WTC11 (cell line): ENCODE measurements at regions not wholly inside any gene's neighbourhood (a gene's known extent, or its start where the extent isn't known, plus 50 kb on each side); places are given as distances from the start of the nearest gene placed in this dataset.

Experiments
- ATAC-seq: fragments of 200-7000 bp; cut with Tn5 transposase; 2 replicates; pipeline ENCODE4 v1.10.0; 2021; ENCODE audit warnings: mild to moderate bottlenecking, moderate library complexity
- CTCF ChIA-PET: fragments of 300-600 bp; sonication (Branson Sonifier 250); formaldehyde crosslinking; loops from one replicate; lab custom pipeline; 2021; ENCODE audit warnings: antibody characterized with exemption; lab: Charles Lee
- POLR2A ChIA-PET: fragments of 350-600 bp; sonication (Branson Sonifier 250); formaldehyde crosslinking; loops from one replicate; lab custom pipeline; 2021; ENCODE audit warnings: antibody characterized with exemption; lab: Charles Lee
- DNase-seq: peaks from one replicate; pipeline ENCODE4 v3.0.0; 2021; ENCODE audit warnings: low spot score
- H3K27ac Mint-ChIP-seq: 2 replicates; pipeline ENCODE4 v1.8.0; 2021; ENCODE audit warnings: mixed read lengths
- H3K27me3 Mint-ChIP-seq: 2 replicates; pipeline ENCODE4 v1.8.0; 2021; ENCODE audit warnings: low read depth, mild to moderate bottlenecking, moderate library complexity, mixed read lengths
- H3K36me3 Mint-ChIP-seq: 2 replicates; pipeline ENCODE4 v1.8.0; 2021; ENCODE audit warnings: mixed read lengths
- H3K4me1 Mint-ChIP-seq: 2 replicates; pipeline ENCODE4 v1.8.0; 2022; ENCODE audit warnings: mixed read lengths
- H3K4me3 Mint-ChIP-seq: 2 replicates; pipeline ENCODE4 v1.8.0; 2021; ENCODE audit warnings: mild to moderate bottlenecking, moderate library complexity, mixed read lengths
- H3K9me3 Mint-ChIP-seq: 2 replicates; pipeline ENCODE4 v1.8.0; 2021; ENCODE audit warnings: mixed read lengths
- E2F1 ChIP-seq: sonication (generic); formaldehyde crosslinking; IDR thresholded peaks from 2 replicates; pipeline ENCODE4 v1.8.0; 2022; ENCODE audit warnings: mild to moderate bottlenecking, missing genetic modification reagents
- E2F4 ChIP-seq: sonication (generic); formaldehyde crosslinking; IDR thresholded peaks from 2 replicates; pipeline ENCODE4 v1.8.1; 2022; ENCODE audit warnings: low read depth, mild to moderate bottlenecking, moderate library complexity, missing genetic modification reagents, borderline replicate concordance
- E2F5 ChIP-seq: sonication (generic); formaldehyde crosslinking; IDR thresholded peaks from 2 replicates; pipeline ENCODE4 v1.8.1; 2022; ENCODE audit warnings: mild to moderate bottlenecking, moderate library complexity, missing genetic modification reagents
- ELF4 ChIP-seq: sonication (generic); formaldehyde crosslinking; IDR thresholded peaks from 2 replicates; pipeline ENCODE4 v1.8.1; 2022; ENCODE audit warnings: low read depth, mild to moderate bottlenecking, moderate library complexity, missing genetic modification reagents
- ESRRA ChIP-seq: sonication (generic); formaldehyde crosslinking; IDR thresholded peaks from 2 replicates; pipeline ENCODE4 v1.8.1; 2022; ENCODE audit warnings: mild to moderate bottlenecking, missing genetic modification reagents, borderline replicate concordance
- FOXJ3 ChIP-seq: sonication (generic); formaldehyde crosslinking; IDR thresholded peaks from 2 replicates; pipeline ENCODE4 v1.9.0; 2021; ENCODE audit warnings: missing genetic modification reagents, mild to moderate bottlenecking, borderline replicate concordance
- FOXP1 ChIP-seq: sonication (generic); formaldehyde crosslinking; IDR thresholded peaks from 2 replicates; pipeline ENCODE4 v1.8.0; 2022; ENCODE audit warnings: missing genetic modification reagents, mild to moderate bottlenecking, moderate library complexity, borderline replicate concordance
- NFATC4 ChIP-seq: fragments of 250-450 bp; sonication (Bioruptor Pico); IDR thresholded peaks from 2 replicates; pipeline ENCODE4 v1.9.0; 2021; ENCODE audit warnings: mild to moderate bottlenecking
- RORB ChIP-seq: fragments of 250-450 bp; sonication (Bioruptor Pico); IDR thresholded peaks from 2 replicates; pipeline ENCODE4 v1.9.0; 2021; ENCODE audit warnings: mild to moderate bottlenecking
- SMAD4 ChIP-seq: sonication (generic); formaldehyde crosslinking; IDR thresholded peaks from 2 replicates; pipeline ENCODE4 v1.8.0; 2022; ENCODE audit warnings: mild to moderate bottlenecking, missing genetic modification reagents
- STAT6 ChIP-seq: sonication (generic); formaldehyde crosslinking; conservative IDR thresholded peaks from 2 replicates; pipeline ENCODE4 v1.8.1; 2023; ENCODE audit warnings: mild to moderate bottlenecking, low read depth, missing genetic modification reagents, moderate library complexity
- TEAD1 ChIP-seq: sonication (generic); formaldehyde crosslinking; IDR thresholded peaks from 2 replicates; pipeline ENCODE4 v1.8.0; 2022; ENCODE audit warnings: mild to moderate bottlenecking, missing genetic modification reagents
- ZBTB43 ChIP-seq: sonication (generic); formaldehyde crosslinking; IDR thresholded peaks from 2 replicates; pipeline ENCODE4 v1.8.1; 2023; ENCODE audit warnings: mild to moderate bottlenecking, missing genetic modification reagents
- ZNF121 ChIP-seq: sonication (generic); formaldehyde crosslinking; IDR thresholded peaks from 2 replicates; pipeline ENCODE4 v1.8.0; 2023; ENCODE audit warnings: missing genetic modification reagents
- ZNF138 ChIP-seq: sonication (generic); formaldehyde crosslinking; conservative IDR thresholded peaks from 2 replicates; pipeline ENCODE4 v1.8.1; 2022; ENCODE audit warnings: mild to moderate bottlenecking, moderate library complexity, missing genetic modification reagents
- ZNF219 ChIP-seq: sonication (generic); formaldehyde crosslinking; IDR thresholded peaks from 2 replicates; pipeline ENCODE4 v1.8.0; 2023; ENCODE audit warnings: missing genetic modification reagents, mild to moderate bottlenecking, borderline replicate concordance
- ZNF396 ChIP-seq: fragments of 250-450 bp; sonication (Bioruptor Pico); IDR thresholded peaks from 2 replicates; pipeline ENCODE4 v1.8.0; 2021; ENCODE audit warnings: mild to moderate bottlenecking, moderate library complexity, borderline replicate concordance
- TF ChIP-seq, protein P1 (sequence below): fragments of 250-450 bp; sonication (Bioruptor Pico); IDR thresholded peaks from 2 replicates; pipeline ENCODE4 v1.9.0; 2021; ENCODE audit warnings: mild to moderate bottlenecking
- TF ChIP-seq, protein P2 (sequence below): sonication (generic); formaldehyde crosslinking; IDR thresholded peaks from 2 replicates; pipeline ENCODE4 v1.8.1; 2022; ENCODE audit warnings: missing genetic modification reagents, borderline replicate concordance

- TF ChIP-seq NFATC4 (CRISPR knock-in tag) = no peak
- no peak for TF ChIP-seq ELF4
These were observed 576.7 kb downstream of the ALG10 start (continued) for GRCh38 chr12:34598851-34599529.

- ATAC-seq (no peak), DNase-seq (no peak)
- H3K27me3 Mint-ChIP-seq = peaks cover 25% of the 10 kb centered on the region
- no peaks in the 10 kb centered on the region for H3K4me1 Mint-ChIP-seq
- H3K9me3 Mint-ChIP-seq = peaks cover 95% of the 10 kb centered on the region
- no peak overlapping the region for H3K4me3 Mint-ChIP-seq
- no peak overlapping the region for H3K27ac Mint-ChIP-seq
- no peak for TF ChIP-seq SMAD4 (CRISPR knock-in tag)
- no peak for TF ChIP-seq ZNF138
- TF ChIP-seq STAT6 (CRISPR knock-in tag) = no peak
- TF ChIP-seq E2F5 (CRISPR knock-in tag) = no peak
- no peak for TF ChIP-seq RORB (CRISPR knock-in tag)
- TF ChIP-seq FOXP1 (CRISPR knock-in tag) = no peak
- H3K36me3 Mint-ChIP-seq = peaks cover 98% of the 10 kb centered on the region
- POLR2A ChIA-PET = no interaction called here
- CTCF ChIA-PET = no interaction called here
These were observed 577.5 kb downstream of the ALG10 start for GRCh38 chr12:34599530-34600513.

DNA sequence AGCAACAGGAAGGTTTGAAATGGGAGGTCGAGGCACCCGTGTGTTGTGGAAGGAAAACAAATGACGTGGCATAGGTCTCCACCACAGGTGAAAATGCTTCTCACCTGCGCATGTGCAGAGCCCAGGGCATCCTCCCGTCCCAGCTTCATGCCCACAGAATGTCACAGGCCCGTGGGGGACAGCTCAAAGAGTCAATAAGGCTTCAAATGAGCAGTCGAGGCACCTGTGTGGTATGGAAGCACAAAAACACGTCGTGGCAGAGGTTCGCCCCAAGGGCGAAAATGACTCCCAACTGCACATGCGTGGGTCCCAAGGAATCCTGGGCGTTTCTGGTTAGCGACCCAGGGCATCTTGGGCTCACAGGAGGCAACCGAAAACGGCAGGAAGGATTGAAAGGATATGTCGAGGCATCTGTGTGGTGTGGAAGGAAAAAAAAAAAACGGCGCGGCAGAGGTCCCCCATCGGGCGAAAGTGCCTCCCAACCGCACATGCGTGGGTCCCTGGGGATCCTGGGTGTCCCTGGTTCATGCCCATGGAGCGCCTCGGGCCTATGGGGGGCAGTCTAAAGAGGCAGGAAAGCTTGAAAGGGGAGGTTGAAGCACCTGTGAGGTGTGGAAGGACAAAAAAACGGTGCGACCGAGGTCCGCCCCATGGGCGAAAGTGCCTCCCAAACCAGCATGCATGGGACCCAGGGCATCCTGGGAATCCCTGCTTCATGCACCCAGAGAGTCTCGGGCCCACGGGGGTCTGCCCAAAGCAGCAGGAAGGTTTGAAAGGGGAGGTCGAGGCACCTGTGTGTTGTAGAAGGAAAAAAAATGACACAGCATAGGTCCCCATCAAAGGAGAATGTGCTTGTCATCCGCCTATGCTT, 578.5 kb downstream of the ALG10 start:
- CTCF ChIA-PET = no interaction called here
- POLR2A ChIA-PET = no interaction called here
- ATAC-seq (no peak), DNase-seq (no peak)
- peaks cover 96% of the 10 kb centered on the region for H3K36me3 Mint-ChIP-seq
- H3K27me3 Mint-ChIP-seq = peaks cover 22% of the 10 kb centered on the region
- H3K4me3 Mint-ChIP-seq = no peak overlapping the region
- no peaks in the 10 kb centered on the region for H3K4me1 Mint-ChIP-seq
- peaks cover 91% of the 10 kb centered on the region for H3K9me3 Mint-ChIP-seq
- no peak overlapping the region for H3K27ac Mint-ChIP-seq
- TF ChIP-seq E2F4 (CRISPR knock-in tag) = no peak
- TF ChIP-seq, protein P1, sequence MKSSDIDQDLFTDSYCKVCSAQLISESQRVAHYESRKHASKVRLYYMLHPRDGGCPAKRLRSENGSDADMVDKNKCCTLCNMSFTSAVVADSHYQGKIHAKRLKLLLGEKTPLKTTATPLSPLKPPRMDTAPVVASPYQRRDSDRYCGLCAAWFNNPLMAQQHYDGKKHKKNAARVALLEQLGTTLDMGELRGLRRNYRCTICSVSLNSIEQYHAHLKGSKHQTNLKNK = no peak
- TF ChIP-seq ZNF396 = no peak
- no peak for TF ChIP-seq TEAD1
- no peak for TF ChIP-seq ESRRA (CRISPR knock-in tag)
- TF ChIP-seq E2F5 (CRISPR knock-in tag) = no peak
- no peak for TF ChIP-seq ZNF219 (CRISPR knock-in tag)
- no peak for TF ChIP-seq E2F1
- TF ChIP-seq, protein P2, sequence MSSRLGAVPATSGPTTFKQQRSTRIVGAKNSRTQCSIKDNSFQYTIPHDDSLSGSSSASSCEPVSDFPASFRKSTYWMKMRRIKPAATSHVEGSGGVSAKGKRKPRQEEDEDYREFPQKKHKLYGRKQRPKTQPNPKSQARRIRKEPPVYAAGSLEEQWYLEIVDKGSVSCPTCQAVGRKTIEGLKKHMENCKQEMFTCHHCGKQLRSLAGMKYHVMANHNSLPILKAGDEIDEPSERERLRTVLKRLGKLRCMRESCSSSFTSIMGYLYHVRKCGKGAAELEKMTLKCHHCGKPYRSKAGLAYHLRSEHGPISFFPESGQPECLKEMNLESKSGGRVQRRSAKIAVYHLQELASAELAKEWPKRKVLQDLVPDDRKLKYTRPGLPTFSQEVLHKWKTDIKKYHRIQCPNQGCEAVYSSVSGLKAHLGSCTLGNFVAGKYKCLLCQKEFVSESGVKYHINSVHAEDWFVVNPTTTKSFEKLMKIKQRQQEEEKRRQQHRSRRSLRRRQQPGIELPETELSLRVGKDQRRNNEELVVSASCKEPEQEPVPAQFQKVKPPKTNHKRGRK = no peak
- no peak for TF ChIP-seq FOXJ3
- no peak for TF ChIP-seq ZNF121 (CRISPR knock-in tag)
- TF ChIP-seq ZBTB43 (CRISPR knock-in tag) = no peak
